HepG2 (cell line): ENCODE measurements at regions not wholly inside any gene's neighbourhood (a gene's known extent, or its start where the extent isn't known, plus 50 kb on each side); places are given as distances from the start of the nearest gene placed in this dataset.

ENCODE experiments used
- ATAC-seq: fragments of 200-7000 bp; cut with Tn5 transposase; 3 replicates; pipeline ENCODE4 v1.9.1; 2020; ENCODE audit warnings: mild to moderate bottlenecking, moderate library complexity
- BruUV-seq: library from RNA; stranded (reverse); fragments of 400-500 nt; replicated peaks from 2 replicates; lab custom pipeline; 2021; lab: Mats Ljungman, UMichigan
- CTCF ChIA-PET: fragments of 300-600 bp; formaldehyde crosslinking; extraction: SDS; loops from one replicate; lab custom pipeline; 2021; ENCODE audit warnings: low total read pairs, inconsistent platforms, low intra/inter-chr PET ratio; lab: Yijun Ruan, JAX
- POLR2A ChIA-PET: fragments of 350-600 bp; sonication (Branson Sonifier 250); formaldehyde crosslinking; loops from one replicate; lab custom pipeline; 2020; ENCODE audit warnings: antibody characterized with exemption, inconsistent platforms; lab: Yijun Ruan, JAX
- DNase-seq: peaks from one replicate; pipeline ENCODE4 v3.0.0-alpha.2; 2015; ENCODE audit warnings: low spot score
- FAIRE-seq: peaks from 3 replicates; lab custom pipeline; 2011; peaks lifted over from hg19 to GRCh38; lab: Jason Lieb, UNC
- H2AFZ ChIP-seq: one replicate; pipeline ENCODE4 v1.6.1; 2011; ENCODE audit warnings: low read length, inconsistent platforms
- H3K27ac ChIP-seq: fragments of 300-600 bp; 3 replicates; pipeline ENCODE4 v1.8.0; 2011; ENCODE audit warnings: mixed run types, mild to moderate bottlenecking, mixed read lengths, low read length, inconsistent platforms; ENCODE audit not compliant: insufficient read depth; ENCODE audit errors: extremely low read length
- H3K27me3 ChIP-seq, 2 experiments: fragments of 200-600 bp in 1 of 2; 2 replicates in 1 of 2; 3 replicates in 1 of 2; pipeline versions ENCODE4 v1.6.0 to v1.8.0; 2011; ENCODE audit warnings: low read length in 2 of 2, mild to moderate bottlenecking in 2 of 2, moderate library complexity in 2 of 2, inconsistent platforms in 1 of 2; ENCODE audit not compliant: insufficient read depth in 2 of 2, control insufficient read depth in 1 of 2
- H3K36me3 ChIP-seq, 2 experiments: fragments of 200-600 bp in 1 of 2; replicated peaks in 1 of 2; 2 replicates in 1 of 2; 3 replicates in 1 of 2; pipeline versions ENCODE4 v1.5.1 to v1.8.0; 2011; ENCODE audit warnings: low read length in 2 of 2, inconsistent platforms in 1 of 2; ENCODE audit not compliant: insufficient read depth in 2 of 2, control insufficient read depth in 1 of 2
- H3K4me1 ChIP-seq: 2 replicates; pipeline ENCODE4 v1.5.1; 2012; ENCODE audit warnings: low read length, inconsistent platforms; ENCODE audit not compliant: insufficient read depth
- H3K4me2 ChIP-seq: 2 replicates; pipeline ENCODE4 v1.6.0; 2011; ENCODE audit warnings: low read depth, low read length, inconsistent platforms
- H3K4me3 ChIP-seq, 3 experiments: fragments of 200-600 bp in 1 of 3; sonication (generic), shearing (Covaris generic) in 1 of 3; replicated peaks in 1 of 3; 2 replicates each; pipeline ENCODE4 v1.5.1; 2011 to 2016; ENCODE audit warnings: low read length in 3 of 3, inconsistent platforms in 2 of 3, low read depth in 2 of 3, mild to moderate bottlenecking in 2 of 3, control low read depth in 1 of 3, mixed read lengths in 1 of 3; ENCODE audit not compliant: insufficient read depth in 1 of 3
- H3K79me2 ChIP-seq: one replicate; pipeline ENCODE4 v1.6.1; 2011; ENCODE audit warnings: low read length, inconsistent platforms; ENCODE audit not compliant: insufficient read depth
- H3K9ac ChIP-seq: 2 replicates; pipeline ENCODE4 v1.6.0; 2011; ENCODE audit warnings: mild to moderate bottlenecking, low read depth, low read length, inconsistent platforms; ENCODE audit not compliant: insufficient read depth
- H3K9me3 ChIP-seq: 2 replicates; pipeline ENCODE4 v1.5.1; 2012; ENCODE audit warnings: mild to moderate bottlenecking, low read length
- H4K20me1 ChIP-seq: 2 replicates; pipeline ENCODE4 v1.6.0; 2011; ENCODE audit warnings: inconsistent platforms, mild to moderate bottlenecking, low read length, moderate library complexity; ENCODE audit not compliant: insufficient read depth
- GABPB1 ChIP-seq: IDR thresholded peaks from 2 replicates; pipeline ENCODE4 v1.6.1; 2016; ENCODE audit warnings: mild to moderate bottlenecking, missing genetic modification reagents, moderate library complexity, missing compliant biosample characterization
- HOXA5 ChIP-seq: sonication (generic); formaldehyde crosslinking; IDR thresholded peaks from 2 replicates; pipeline ENCODE4 v1.4.0; 2020; ENCODE audit warnings: missing genetic modification reagents
- PHF8 ChIP-seq: sonication (generic); formaldehyde crosslinking; IDR thresholded peaks from 2 replicates; pipeline ENCODE4 v1.5.0; 2020; ENCODE audit warnings: missing genetic modification reagents
- YY1 ChIP-seq: IDR thresholded peaks from 2 replicates; pipeline ENCODE4 v1.6.1; 2011; ENCODE audit warnings: low read length, low read depth, moderate library complexity, mild to moderate bottlenecking; ENCODE audit not compliant: insufficient read depth, insufficient replicate concordance
- ZNF432 ChIP-seq: sonication (generic); formaldehyde crosslinking; IDR thresholded peaks from 2 replicates; pipeline ENCODE4 v1.5.0; 2020; ENCODE audit warnings: missing genetic modification reagents, mild to moderate bottlenecking, borderline replicate concordance
- ZNF709 ChIP-seq: sonication (generic); formaldehyde crosslinking; IDR thresholded peaks from 2 replicates; pipeline ENCODE4 v1.5.0; 2020; ENCODE audit warnings: mild to moderate bottlenecking, missing genetic modification reagents
- ZNF713 ChIP-seq: sonication (generic); formaldehyde crosslinking; IDR thresholded peaks from 2 replicates; pipeline ENCODE4 v1.4.0; 2020; ENCODE audit warnings: mild to moderate bottlenecking, missing genetic modification reagents
- ZNF720 ChIP-seq: sonication (generic); formaldehyde crosslinking; IDR thresholded peaks from 2 replicates; pipeline ENCODE4 v1.4.0; 2020; ENCODE audit warnings: missing genetic modification reagents
- ZNF776 ChIP-seq: sonication (generic); formaldehyde crosslinking; IDR thresholded peaks from 2 replicates; pipeline ENCODE4 v1.4.0; 2020; ENCODE audit warnings: mild to moderate bottlenecking, missing genetic modification reagents
- WGBS: methylation state at CpG from one replicate; pipeline ENCODE4 v1.1.6; 2017; ENCODE audit warnings: low lambda C conversion rate; 5-methylcytosine and 5-hydroxymethylcytosine counted together
- in situ Hi-C: cut with HindIII; loops from 2 replicates; pipeline ENCODE4 v1.10.0; 2017; ENCODE audit warnings: low pct_unique_long_range_greater_than_20kb; ENCODE audit not compliant: extremely low pct_ligation_motif_present
- intact Hi-C: fragments of 100-400 bp; cut with micrococcal nuclease; formaldehyde crosslinking; loops from one replicate; pipeline ENCODE4 v1.10.0; 2022; ENCODE audit not compliant: unreplicated experiment
- TF ChIP-seq, protein P1 (sequence below): sonication (generic); formaldehyde crosslinking; conservative IDR thresholded peaks from 2 replicates; pipeline ENCODE4 v1.4.0; 2020; ENCODE audit warnings: mild to moderate bottlenecking, missing genetic modification reagents, moderate library complexity
- TF ChIP-seq, protein P2 (sequence below): sonication (generic); formaldehyde crosslinking; IDR thresholded peaks from 2 replicates; pipeline ENCODE4 v1.4.0; 2020; ENCODE audit warnings: mild to moderate bottlenecking, missing genetic modification reagents

DNA sequence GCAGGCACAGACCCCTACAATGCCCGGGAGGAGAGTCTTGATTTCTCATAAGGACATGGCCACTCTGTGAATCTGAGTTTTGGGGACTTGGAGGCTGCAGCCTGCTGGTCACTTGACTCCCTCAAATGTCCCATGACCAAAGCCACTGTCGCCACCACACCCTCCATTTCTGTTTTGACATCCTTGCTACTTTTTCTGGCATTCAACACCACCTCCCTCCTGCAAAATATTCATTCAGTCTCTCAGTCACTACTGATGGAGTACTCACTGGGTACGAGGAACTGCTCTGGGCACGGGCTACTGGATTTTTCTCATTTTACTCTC, 208.6 kb upstream of the HAAO start (continued):
- TF ChIP-seq ZNF720 (CRISPR knock-in tag) (no peak), ZNF776 (CRISPR knock-in tag) (no peak)
- TF ChIP-seq, protein P1, sequence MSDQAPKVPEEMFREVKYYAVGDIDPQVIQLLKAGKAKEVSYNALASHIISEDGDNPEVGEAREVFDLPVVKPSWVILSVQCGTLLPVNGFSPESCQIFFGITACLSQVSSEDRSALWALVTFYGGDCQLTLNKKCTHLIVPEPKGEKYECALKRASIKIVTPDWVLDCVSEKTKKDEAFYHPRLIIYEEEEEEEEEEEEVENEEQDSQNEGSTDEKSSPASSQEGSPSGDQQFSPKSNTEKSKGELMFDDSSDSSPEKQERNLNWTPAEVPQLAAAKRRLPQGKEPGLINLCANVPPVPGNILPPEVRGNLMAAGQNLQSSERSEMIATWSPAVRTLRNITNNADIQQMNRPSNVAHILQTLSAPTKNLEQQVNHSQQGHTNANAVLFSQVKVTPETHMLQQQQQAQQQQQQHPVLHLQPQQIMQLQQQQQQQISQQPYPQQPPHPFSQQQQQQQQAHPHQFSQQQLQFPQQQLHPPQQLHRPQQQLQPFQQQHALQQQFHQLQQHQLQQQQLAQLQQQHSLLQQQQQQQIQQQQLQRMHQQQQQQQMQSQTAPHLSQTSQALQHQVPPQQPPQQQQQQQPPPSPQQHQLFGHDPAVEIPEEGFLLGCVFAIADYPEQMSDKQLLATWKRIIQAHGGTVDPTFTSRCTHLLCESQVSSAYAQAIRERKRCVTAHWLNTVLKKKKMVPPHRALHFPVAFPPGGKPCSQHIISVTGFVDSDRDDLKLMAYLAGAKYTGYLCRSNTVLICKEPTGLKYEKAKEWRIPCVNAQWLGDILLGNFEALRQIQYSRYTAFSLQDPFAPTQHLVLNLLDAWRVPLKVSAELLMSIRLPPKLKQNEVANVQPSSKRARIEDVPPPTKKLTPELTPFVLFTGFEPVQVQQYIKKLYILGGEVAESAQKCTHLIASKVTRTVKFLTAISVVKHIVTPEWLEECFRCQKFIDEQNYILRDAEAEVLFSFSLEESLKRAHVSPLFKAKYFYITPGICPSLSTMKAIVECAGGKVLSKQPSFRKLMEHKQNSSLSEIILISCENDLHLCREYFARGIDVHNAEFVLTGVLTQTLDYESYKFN (CRISPR knock-in tag): no peak

DNA sequence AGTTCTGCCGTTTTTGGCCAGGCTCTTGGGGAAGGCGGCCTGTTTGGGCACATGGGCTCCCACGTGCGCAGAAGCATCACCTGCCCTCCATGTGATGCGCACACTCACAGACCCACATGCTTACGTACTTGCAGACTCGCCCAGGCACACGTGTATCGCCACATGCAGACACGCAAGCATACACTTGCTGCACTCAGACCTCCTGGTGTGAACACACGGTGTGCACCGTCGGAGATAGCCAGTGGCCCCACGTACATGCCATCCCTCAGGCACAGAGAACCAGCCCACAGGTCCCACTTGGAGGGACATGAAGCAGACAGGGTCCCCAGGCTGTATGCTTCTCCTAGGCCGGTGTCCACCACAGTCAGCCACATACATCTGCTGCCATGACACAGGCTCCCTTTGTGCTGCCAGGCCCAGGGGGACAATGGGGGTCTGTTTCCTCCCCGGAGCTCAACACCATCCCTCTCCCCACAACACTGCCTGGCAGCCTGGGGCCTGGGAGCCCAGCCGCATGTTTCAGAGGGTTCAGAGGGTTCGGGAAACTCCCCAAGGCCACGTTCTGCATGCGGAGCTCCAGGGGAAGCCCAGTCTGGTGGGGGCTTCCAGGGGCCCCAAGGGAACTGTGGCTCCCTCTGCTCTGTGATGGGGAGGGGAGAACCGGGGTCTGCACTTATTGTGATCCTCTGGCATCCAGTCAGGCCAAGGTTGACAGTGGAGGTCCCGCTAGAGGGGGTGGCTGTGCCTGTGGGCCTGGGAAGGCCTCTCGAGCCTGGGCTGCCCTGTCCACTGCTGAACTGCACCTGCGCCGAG, 208.1 kb upstream of the HAAO start:
- Histone ChIP-seq H3K4me1 (peaks cover 68% of the 10 kb centered on the region), H4K20me1 (no peaks in the 10 kb centered on the region), H3K79me2 (no peaks in the 10 kb centered on the region), H3K27me3 (no peaks in the 10 kb centered on the region), H3K9ac (peak overlapping the region; percentile 29), H3K4me2 (no peak overlapping the region), H3K4me3 (no peak overlapping the region), H3K27ac (peak overlapping the region; percentile 54), H3K9me3 (peaks cover 5% of the 10 kb centered on the region; the same call in 1 of the 2 replicates), H2AFZ (no peak overlapping the region), H3K36me3 (no peaks in the 10 kb centered on the region)
- no TSS peak for BruUV-seq
- FAIRE-seq (no peak), ATAC-seq (peak; percentile 72), DNase-seq (peak; percentile 84)
- in situ Hi-C loops (no loop called here), intact Hi-C loops (no loop called here)
- ChIA-PET POLR2A (interaction anchor here (24.4 kb wide), 1 partner anchor 23 kb away, joined by 555 read pairs; no protein-coding TSS in a partner anchor), CTCF (no interaction called here)
- WGBS: 73% methylated on average over 22 of the region's 25 CpGs
- TF ChIP-seq ZNF713 (CRISPR knock-in tag): no peak
- peak; percentile 57; the same call in 1 of the 2 replicates for TF ChIP-seq ZNF432 (CRISPR knock-in tag)
- TF ChIP-seq, protein P2, sequence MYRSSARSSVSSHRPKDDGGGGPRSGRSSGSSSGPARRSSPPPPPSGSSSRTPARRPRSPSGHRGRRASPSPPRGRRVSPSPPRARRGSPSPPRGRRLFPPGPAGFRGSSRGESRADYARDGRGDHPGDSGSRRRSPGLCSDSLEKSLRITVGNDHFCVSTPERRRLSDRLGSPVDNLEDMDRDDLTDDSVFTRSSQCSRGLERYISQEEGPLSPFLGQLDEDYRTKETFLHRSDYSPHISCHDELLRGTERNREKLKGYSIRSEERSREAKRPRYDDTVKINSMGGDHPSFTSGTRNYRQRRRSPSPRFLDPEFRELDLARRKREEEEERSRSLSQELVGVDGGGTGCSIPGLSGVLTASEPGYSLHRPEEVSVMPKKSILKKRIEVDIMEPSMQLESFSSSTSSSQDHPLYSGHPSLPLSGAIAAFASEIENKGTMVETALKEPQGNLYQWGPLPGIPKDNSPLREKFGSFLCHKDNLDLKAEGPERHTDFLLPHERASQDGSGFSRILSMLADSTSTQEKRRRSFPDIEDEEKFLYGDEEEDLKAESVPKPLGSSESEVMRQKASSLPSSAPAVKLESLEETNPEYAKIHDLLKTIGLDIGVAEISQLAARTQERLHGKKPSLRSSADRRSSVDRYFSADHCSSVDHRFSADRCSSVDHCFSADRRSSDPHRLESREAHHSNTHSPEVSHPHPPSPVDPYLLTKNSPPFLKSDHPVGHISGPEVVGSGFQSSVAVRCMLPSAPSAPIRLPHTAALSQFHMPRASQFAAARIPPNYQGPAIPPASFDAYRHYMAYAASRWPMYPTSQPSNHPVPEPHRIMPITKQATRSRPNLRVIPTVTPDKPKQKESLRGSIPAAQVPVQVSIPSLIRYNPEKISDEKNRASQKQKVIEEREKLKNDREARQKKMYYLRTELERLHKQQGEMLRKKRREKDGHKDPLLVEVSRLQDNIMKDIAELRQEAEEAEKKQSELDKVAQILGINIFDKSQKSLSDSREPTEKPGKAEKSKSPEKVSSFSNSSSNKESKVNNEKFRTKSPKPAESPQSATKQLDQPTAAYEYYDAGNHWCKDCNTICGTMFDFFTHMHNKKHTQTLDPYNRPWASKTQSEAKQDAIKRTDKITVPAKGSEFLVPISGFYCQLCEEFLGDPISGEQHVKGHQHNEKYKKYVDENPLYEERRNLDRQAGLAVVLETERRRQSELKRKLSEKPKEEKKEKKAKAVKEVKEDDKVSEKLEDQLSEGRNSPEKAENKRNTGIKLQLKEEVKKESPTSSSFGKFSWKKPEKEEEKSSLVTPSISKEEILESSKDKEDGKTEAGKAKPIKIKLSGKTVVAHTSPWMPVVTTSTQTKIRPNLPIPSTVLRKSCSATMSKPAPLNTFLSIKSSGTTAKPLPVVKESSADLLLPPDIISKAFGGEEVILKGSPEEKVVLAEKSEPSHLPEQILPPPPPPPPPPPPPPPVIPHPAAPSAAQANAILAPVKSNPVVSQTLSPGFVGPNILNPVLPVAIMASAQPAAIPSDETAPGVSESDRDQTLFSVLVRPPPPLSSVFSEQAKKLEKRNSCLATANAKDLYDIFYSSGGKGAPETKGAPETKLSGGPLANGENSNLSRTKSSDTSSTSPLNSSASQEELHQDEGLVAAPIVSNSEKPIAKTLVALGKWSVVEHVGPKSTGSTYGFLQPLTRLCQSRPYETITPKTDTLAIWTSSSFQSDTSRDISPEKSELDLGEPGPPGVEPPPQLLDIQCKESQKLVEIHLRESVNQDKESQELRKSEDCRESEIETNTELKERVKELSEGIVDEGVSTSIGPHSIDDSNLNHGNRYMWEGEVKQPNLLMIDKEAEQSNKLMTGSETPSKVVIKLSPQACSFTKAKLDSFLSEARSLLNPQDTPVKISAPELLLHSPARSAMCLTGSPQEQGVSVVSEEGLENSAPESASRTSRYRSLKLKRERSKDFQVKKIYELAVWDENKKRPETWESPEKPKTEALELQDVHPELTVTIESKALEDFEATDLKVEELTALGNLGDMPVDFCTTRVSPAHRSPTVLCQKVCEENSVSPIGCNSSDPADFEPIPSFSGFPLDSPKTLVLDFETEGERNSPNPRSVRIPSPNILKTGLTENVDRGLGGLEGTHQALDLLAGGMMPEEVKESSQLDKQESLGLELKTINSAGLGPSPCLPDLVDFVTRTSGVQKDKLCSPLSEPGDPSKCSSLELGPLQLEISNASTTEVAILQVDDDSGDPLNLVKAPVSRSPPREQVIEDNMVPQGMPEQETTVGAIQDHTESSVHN: no peak
- TF ChIP-seq PHF8 (CRISPR knock-in tag): peak; percentile 42; the same call in 1 of the 2 replicates
- TF ChIP-seq GABPB1: peak; percentile 12; the same call in 1 of the 2 replicates
- peak; percentile 38; the same call in 1 of the 2 replicates for TF ChIP-seq ZNF709 (CRISPR knock-in tag)
- peak; percentile 57 for TF ChIP-seq YY1
- no peak for TF ChIP-seq HOXA5 (CRISPR knock-in tag)
